Activated T-cell treated with anti-CD3 and anti-CD28 coated beads, Interleukin-2, amount 50 U/mL, for 24 hours (primary cell): ENCODE measurements at regions not wholly inside any gene's neighbourhood (a gene's known extent, or its start where the extent isn't known, plus 50 kb on each side); places are given as distances from the start of the nearest gene placed in this dataset.

Experiments used
- DNase-seq: peaks from one replicate; pipeline ENCODE4 v3.0.0-alpha.2; 2020
- H3K27ac Mint-ChIP-seq: 2 replicates; pipeline ENCODE4 v1.8.0; 2020; ENCODE audit warnings: mild to moderate bottlenecking, mixed read lengths
- H3K27me3 Mint-ChIP-seq: 2 replicates; pipeline ENCODE4 v1.8.0; 2020; ENCODE audit warnings: mixed read lengths
- H3K36me3 Mint-ChIP-seq: 2 replicates; pipeline ENCODE4 v1.8.0; 2020; ENCODE audit warnings: low read depth, mixed read lengths
- H3K4me1 Mint-ChIP-seq: 2 replicates; pipeline ENCODE4 v1.8.0; 2020; ENCODE audit warnings: low read depth, mixed read lengths
- H3K4me3 Mint-ChIP-seq: 2 replicates; pipeline ENCODE4 v1.8.0; 2020; ENCODE audit warnings: mild to moderate bottlenecking, moderate library complexity, mixed read lengths
- H3K9me3 Mint-ChIP-seq: 2 replicates; pipeline ENCODE4 v1.8.0; 2020; ENCODE audit warnings: mixed read lengths

- no peaks in the 10 kb centered on the region for H3K9me3 Mint-ChIP-seq
- H3K4me3 Mint-ChIP-seq: no peak overlapping the region
- no peaks in the 10 kb centered on the region for H3K4me1 Mint-ChIP-seq
- no peaks in the 10 kb centered on the region for H3K27me3 Mint-ChIP-seq
- no peak overlapping the region for H3K27ac Mint-ChIP-seq
- no peaks in the 10 kb centered on the region for H3K36me3 Mint-ChIP-seq
- no peak for DNase-seq
Observed at GRCh38 chr3:182585532-182586150, 207.7 kb upstream of the ATP11B start.

DNA sequence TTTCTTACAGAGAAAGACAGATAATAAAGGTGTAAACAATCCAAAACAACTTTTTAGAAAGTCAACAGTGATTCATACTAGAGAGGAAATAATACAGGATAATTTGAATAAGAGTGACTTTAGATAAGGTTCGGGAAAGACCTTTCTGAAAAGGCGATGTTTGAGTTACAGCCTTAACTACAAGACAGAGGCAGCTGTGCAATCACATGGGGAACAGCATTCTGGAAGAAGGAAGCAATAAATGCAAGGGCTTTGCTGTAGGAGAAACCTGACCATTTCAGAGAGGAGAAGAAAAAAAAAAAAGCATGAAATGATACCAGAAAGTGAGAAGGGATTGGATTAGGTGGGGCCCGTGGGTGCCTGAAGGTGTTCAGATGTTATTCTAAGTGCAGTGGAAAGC, 200.6 kb upstream of the ATP11B start:
- H3K4me3 Mint-ChIP-seq: no peak overlapping the region
- no peak overlapping the region for H3K27ac Mint-ChIP-seq
- no peaks in the 10 kb centered on the region for H3K4me1 Mint-ChIP-seq
- H3K9me3 Mint-ChIP-seq: no peaks in the 10 kb centered on the region
- no peaks in the 10 kb centered on the region for H3K27me3 Mint-ChIP-seq
- H3K36me3 Mint-ChIP-seq: no peaks in the 10 kb centered on the region
- DNase-seq: no peak

DNA sequence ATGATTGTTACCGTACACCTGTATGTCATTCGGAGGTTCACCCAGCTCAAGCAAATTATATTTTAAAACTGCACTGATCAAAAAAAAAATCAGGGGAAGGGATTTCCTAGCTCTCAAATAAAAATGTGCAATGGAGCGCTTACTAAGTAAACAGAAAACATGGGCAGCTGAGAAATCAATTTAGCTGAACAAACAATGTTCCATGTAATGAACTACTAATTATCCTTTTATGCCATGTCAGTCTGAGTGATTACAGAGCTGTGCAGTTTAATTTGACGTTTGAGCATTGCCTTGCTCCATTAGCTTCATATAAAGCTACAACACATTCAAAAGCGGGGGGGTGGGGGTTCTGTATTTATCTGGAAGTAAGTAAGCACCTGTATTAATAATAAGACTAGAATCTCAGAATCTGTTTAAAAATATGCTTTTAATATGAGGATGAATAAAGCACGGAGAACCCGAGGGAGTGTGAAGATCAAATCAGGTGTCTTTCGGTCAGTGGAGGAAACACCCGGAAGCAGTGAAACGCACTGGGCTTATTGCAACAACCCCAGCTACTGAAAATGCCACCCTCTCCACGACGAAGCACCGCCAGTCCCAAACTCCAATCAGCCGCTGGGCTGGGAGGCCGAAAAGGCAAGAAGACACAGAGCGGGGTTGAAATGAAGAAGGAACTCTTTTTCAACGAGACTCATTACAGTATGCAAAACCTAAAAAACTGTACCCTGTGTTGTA, 196.5 kb upstream of the ATP11B start:
- H3K4me3 Mint-ChIP-seq: no peak overlapping the region
- H3K27me3 Mint-ChIP-seq: no peaks in the 10 kb centered on the region
- no peaks in the 10 kb centered on the region for H3K36me3 Mint-ChIP-seq

GRCh38 chr3:182597621-182598041, 195.7 kb upstream of the ATP11B start:
- no peaks in the 10 kb centered on the region for H3K27me3 Mint-ChIP-seq
- DNase-seq: no peak
- no peak overlapping the region for H3K27ac Mint-ChIP-seq
- no peaks in the 10 kb centered on the region for H3K9me3 Mint-ChIP-seq
- no peaks in the 10 kb centered on the region for H3K4me1 Mint-ChIP-seq
- no peak overlapping the region for H3K4me3 Mint-ChIP-seq
- no peaks in the 10 kb centered on the region for H3K36me3 Mint-ChIP-seq

More for the DNA sequence above, 196.5 kb upstream of the ATP11B start:
- Mint-ChIP-seq H3K4me1 (no peaks in the 10 kb centered on the region), H3K9me3 (no peaks in the 10 kb centered on the region), H3K27ac (no peak overlapping the region)
- DNase-seq: no peak

- no peaks in the 10 kb centered on the region for H3K36me3 Mint-ChIP-seq
- no peak for DNase-seq
Observed at GRCh38 chr3:182601597-182601996, 191.7 kb upstream of the ATP11B start.

GRCh38 chr3:182603501-182603900, 189.8 kb upstream of the ATP11B start:
- Mint-ChIP-seq H3K9me3 (no peaks in the 10 kb centered on the region), H3K4me1 (no peaks in the 10 kb centered on the region), H3K27me3 (peaks cover 7% of the 10 kb centered on the region), H3K27ac (no peak overlapping the region), H3K4me3 (no peak overlapping the region), H3K36me3 (no peaks in the 10 kb centered on the region)
- no peak for DNase-seq

More at GRCh38 chr3:182601597-182601996, 191.7 kb upstream of the ATP11B start:
- Mint-ChIP-seq H3K27me3 (peaks cover 2% of the 10 kb centered on the region), H3K9me3 (no peaks in the 10 kb centered on the region), H3K27ac (no peak overlapping the region), H3K4me3 (no peak overlapping the region), H3K4me1 (no peaks in the 10 kb centered on the region)

- no peak overlapping the region for H3K4me3 Mint-ChIP-seq
- no peaks in the 10 kb centered on the region for H3K4me1 Mint-ChIP-seq
- H3K27me3 Mint-ChIP-seq: peaks cover 11% of the 10 kb centered on the region
- no peak overlapping the region for H3K27ac Mint-ChIP-seq
- no peaks in the 10 kb centered on the region for H3K9me3 Mint-ChIP-seq
- H3K36me3 Mint-ChIP-seq: no peaks in the 10 kb centered on the region
- no peak for DNase-seq
Observed at GRCh38 chr3:182605882-182606611, 187.3 kb upstream of the ATP11B start.

DNA sequence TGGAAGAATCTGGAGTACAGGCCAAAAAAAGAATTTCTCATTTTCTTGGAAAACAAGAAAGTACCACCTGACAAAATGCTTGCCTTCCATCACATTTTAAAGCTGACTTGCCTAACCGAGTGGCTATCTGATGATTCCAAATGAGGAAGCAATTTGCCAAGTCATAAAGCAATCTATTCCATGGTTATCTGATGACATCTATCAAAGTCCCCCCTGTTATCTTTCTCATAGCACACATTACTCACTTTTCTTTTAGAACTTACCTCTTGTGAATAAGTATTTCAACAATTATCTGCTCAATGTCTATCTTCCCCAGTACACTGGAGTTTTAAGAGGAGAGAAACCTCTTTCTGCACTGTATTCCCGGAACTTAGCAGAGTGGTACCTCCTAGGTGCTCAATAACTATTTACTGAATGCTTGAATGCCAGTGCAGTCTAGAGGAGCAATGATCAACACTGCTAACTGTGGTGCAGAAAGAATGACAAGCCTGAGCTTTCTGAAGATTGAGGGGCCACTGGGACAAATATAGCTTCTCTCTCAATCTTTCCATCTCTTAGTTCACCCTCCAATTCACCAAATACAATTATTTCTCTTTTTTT, 186.3 kb upstream of the ATP11B start:
- Mint-ChIP-seq H3K36me3 (no peaks in the 10 kb centered on the region), H3K27me3 (peaks cover 15% of the 10 kb centered on the region), H3K4me1 (no peaks in the 10 kb centered on the region), H3K4me3 (no peak overlapping the region), H3K9me3 (no peaks in the 10 kb centered on the region), H3K27ac (no peak overlapping the region)
- no peak for DNase-seq

DNA sequence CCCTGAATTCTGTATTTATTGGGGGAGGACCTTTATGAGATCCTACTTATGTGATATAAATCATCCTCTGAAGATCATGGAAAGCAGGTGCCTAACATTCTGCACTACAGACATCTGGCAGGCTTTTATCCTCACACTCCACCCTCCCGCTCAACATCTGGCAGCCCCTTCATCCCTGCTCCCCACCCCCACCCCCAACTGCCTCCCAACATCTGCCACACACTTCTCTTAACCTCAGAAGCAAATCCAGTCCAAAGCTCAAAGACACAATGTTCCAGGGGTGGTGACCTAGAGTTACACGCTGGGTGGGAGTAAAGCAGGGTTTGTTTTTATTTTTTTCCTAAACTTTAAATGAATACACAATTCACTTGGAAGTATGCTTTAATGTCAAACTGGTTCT, 184.5 kb upstream of the ATP11B start:
- Mint-ChIP-seq H3K27me3 (peaks cover 20% of the 10 kb centered on the region), H3K27ac (no peak overlapping the region), H3K4me3 (no peak overlapping the region), H3K9me3 (no peaks in the 10 kb centered on the region), H3K36me3 (no peaks in the 10 kb centered on the region), H3K4me1 (no peaks in the 10 kb centered on the region)
- DNase-seq: no peak

- H3K9me3 Mint-ChIP-seq: no peaks in the 10 kb centered on the region
- H3K4me3 Mint-ChIP-seq: no peak overlapping the region
- no peak overlapping the region for H3K27ac Mint-ChIP-seq
- no peak for DNase-seq
- H3K27me3 Mint-ChIP-seq: peaks cover 22% of the 10 kb centered on the region
- H3K36me3 Mint-ChIP-seq: no peaks in the 10 kb centered on the region
- H3K4me1 Mint-ChIP-seq: no peaks in the 10 kb centered on the region
Observed at GRCh38 chr3:182609575-182610156, 183.6 kb upstream of the ATP11B start.

DNA sequence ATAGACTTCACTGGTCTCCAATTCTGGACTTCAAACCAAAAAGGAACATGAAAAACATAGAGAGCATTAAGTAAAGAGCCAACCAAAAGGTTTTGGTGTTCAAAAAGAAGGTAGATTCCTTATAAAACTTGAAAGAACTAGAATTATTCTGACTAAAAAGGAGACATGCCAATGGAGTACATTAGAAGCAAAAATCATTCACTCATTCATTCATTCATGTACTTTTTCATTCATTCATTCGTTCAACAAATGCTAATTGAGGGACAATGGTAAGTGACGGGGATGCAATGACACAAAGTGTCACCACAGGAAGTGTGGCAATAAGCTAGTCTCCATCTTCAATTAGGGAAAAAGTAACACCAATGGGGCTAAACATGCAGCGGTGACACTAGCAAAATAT, 181.0 kb upstream of the ATP11B start:
- Mint-ChIP-seq H3K4me1 (no peaks in the 10 kb centered on the region), H3K4me3 (no peak overlapping the region), H3K27me3 (peaks cover 22% of the 10 kb centered on the region), H3K27ac (no peak overlapping the region), H3K9me3 (no peaks in the 10 kb centered on the region), H3K36me3 (no peaks in the 10 kb centered on the region)
- no peak for DNase-seq

- H3K9me3 Mint-ChIP-seq: no peaks in the 10 kb centered on the region
- H3K27ac Mint-ChIP-seq: no peak overlapping the region
- H3K36me3 Mint-ChIP-seq: no peaks in the 10 kb centered on the region
- H3K27me3 Mint-ChIP-seq: peaks cover 26% of the 10 kb centered on the region
- no peak for DNase-seq
- H3K4me1 Mint-ChIP-seq: no peaks in the 10 kb centered on the region
- H3K4me3 Mint-ChIP-seq: no peak overlapping the region
Observed at GRCh38 chr3:182617500-182617899, 175.8 kb upstream of the ATP11B start.

DNA sequence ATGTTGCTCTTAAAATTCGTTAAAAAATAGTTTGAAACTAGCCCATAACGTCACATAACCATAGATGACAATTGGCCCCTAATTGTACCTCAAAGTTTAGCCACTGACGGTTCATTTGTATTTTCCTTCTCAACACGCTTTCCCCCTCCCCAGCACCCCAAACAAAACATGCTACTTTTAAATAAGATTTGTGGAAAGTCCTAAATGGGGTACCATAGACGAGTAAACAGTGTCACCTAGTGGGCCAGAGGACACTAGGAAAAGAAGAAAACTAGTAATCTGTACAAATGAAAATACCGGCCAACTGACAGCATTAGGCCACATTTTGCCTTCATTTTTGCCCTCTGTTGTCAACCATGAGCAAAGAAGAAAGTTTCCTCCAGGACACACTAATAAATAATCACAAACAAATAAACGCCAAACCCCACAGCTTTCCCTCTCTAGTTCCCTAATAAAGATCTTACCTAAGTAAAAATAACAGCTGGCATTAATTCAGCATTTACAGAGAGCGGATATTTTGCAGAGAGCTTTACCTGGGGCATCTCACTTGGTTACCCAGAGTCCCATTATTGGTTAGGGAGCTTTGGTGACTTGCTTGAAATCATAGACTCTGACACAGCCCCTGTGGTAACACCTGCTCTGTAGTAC, 175.1 kb upstream of the ATP11B start:
- Mint-ChIP-seq H3K4me1 (no peaks in the 10 kb centered on the region), H3K27me3 (peaks cover 27% of the 10 kb centered on the region), H3K27ac (no peak overlapping the region), H3K36me3 (no peaks in the 10 kb centered on the region), H3K9me3 (no peaks in the 10 kb centered on the region), H3K4me3 (no peak overlapping the region)
- no peak for DNase-seq

DNA sequence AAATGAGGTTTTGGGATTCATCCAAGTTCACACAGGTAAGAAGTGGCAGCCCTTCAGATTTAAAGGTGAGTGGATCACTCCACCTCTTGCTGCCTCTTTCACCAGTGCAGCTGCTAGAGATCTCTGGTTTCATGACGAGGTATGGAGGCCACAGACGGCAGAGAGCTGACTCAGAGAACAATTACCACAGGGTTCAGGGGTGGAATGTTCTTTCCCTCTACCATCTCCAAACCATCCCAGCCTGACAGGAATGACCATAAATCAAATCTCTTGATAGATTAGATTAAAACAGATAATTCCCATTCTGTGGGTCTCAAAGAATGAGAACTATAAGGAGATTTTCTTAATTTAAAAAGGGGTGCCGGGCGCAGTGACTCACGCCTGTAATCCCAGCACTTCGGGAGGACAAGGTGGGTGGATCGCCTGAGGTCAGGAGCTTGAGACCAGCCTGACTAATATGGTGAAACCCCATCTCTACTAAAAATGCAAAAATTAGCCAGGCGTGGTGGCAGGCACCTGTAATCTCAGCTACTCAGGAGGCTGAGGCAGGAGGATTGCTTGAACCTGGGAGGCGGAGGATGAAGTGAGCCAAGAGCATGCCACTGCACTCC, 174.2 kb upstream of the ATP11B start:
- Mint-ChIP-seq H3K27me3 (peaks cover 21% of the 10 kb centered on the region), H3K36me3 (no peaks in the 10 kb centered on the region), H3K27ac (no peak overlapping the region), H3K4me1 (no peaks in the 10 kb centered on the region), H3K9me3 (no peaks in the 10 kb centered on the region), H3K4me3 (no peak overlapping the region)
- no peak for DNase-seq
